DOHH2 (cell line): ENCODE measurements at regions not wholly inside any gene's neighbourhood (a gene's known extent, or its start where the extent isn't known, plus 50 kb on each side); places are given as distances from the start of the nearest gene placed in this dataset.

Source experiments
- CTCF ChIP-seq: fragments of 200-600 bp; sonication (generic); IDR thresholded peaks from one replicate; pipeline ENCODE4 v1.5.1; 2014; ENCODE audit warnings: antibody characterized with exemption, mild to moderate bottlenecking, low read depth, low read length; ENCODE audit not compliant: poor library complexity, severe bottlenecking
- EZH2phosphoT487 ChIP-seq: fragments of 200-600 bp; sonication (generic); IDR thresholded peaks from 2 replicates; pipeline ENCODE4 v1.6.1; 2017; ENCODE audit warnings: borderline replicate concordance, mild to moderate bottlenecking, antibody characterized with exemption, low read length, moderate library complexity, mixed read lengths

DNA sequence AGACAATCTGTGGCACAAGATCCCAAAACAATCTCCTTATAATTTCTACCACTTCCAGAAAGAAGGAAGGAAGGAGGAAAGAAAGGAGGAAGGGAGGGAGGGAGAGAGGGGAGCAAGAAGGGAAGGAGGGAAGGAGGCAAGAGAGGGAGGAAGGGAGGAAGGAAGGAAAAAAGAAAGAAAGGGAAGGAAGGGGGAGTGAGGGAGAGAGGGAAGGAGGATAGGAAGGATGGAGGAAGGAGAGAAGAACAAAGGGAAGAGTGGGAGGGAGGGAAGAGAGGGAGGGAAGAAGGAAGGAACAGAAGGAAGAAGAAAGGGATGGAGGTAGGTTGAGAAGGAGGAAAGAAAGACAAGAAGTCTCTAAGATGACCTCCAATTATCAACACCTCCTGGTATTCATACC is 185.5 kb upstream of the NFE2L3 start:
- TF ChIP-seq CTCF (no peak), EZH2phosphoT487 (no peak)
